Pancreas (tissue), 10 donors: ENCODE measurements at regions not wholly inside any gene's neighbourhood (a gene's known extent, or its start where the extent isn't known, plus 50 kb on each side); places are given as distances from the start of the nearest gene placed in this dataset.
"Not testable (repeated sequence)": the region's sequence is repeated elsewhere in the genome, so short reads cannot be mapped to it uniquely, and the experiment has no call there.

Source experiments
- ATAC-seq, 4 donors: fragments of 200-7000 bp; cut with Tn5 transposase; one replicate each; pipeline versions ENCODE4 v1.8.0 to v1.9.1; 2020; ENCODE audit warnings: mild to moderate bottlenecking in 4 of 4, moderate library complexity in 4 of 4
- DNase-seq, 6 donors: peaks; one replicate each; pipeline ENCODE4 v3.0.0-alpha.2; 2020
- FAIRE-seq: peaks from 2 replicates; lab custom pipeline; 2012; peaks lifted over from hg19 to GRCh38; lab: Jason Lieb, UNC
- H3K27ac ChIP-seq, 4 donors: fragments of 200-600 bp; sonication (generic); 1 replicate in 3 of 4; 2 replicates in 1 of 4; pipeline versions ENCODE4 v1.5.0 to v1.8.0; 2020
- H3K27me3 ChIP-seq, 4 donors: fragments of 200-600 bp; one replicate each; pipeline ENCODE4 v1.8.0; 2021
- H3K36me3 ChIP-seq, 3 donors: fragments of 200-600 bp; sonication (generic) in 1 of 3; one replicate each; pipeline versions ENCODE4 v1.5.0 to v1.8.0; 2020 to 2021
- H3K4me1 ChIP-seq, 3 donors: fragments of 200-600 bp; one replicate each; pipeline ENCODE4 v1.8.0; 2021
- H3K4me3 ChIP-seq, 4 donors: fragments of 200-600 bp; sonication (generic) in 2 of 4; one replicate each; pipeline versions ENCODE4 v1.5.0 to v1.8.0; 2020 to 2021
- H3K9me3 ChIP-seq, 4 donors: fragments of 200-600 bp; one replicate each; pipeline ENCODE4 v1.8.0; 2021
- WGBS, 2 donors: extraction: QIAGEN DNeasy Blood & Tissue Kit; methylation state at CpG; one replicate each; pipeline ENCODE4 v1.1.7; 2013; 5-methylcytosine and 5-hydroxymethylcytosine counted together
- intact Hi-C, 3 donors: fragments of 100-400 bp; cut with DNase I; formaldehyde crosslinking; loops; one replicate each; pipeline versions ENCODE4 v1.11.1 to v1.14.2; 2022
- donor health status: healthy with polysubstance abuse.
- donor health status: DM: no; HTN: no; CAD: no; lungs with moderate emphysema.
- donor health status: DM: no; HTN: no; CAD: no.
- donor health status: control.
- donor health status: control.
- donor health status: Bipolar disorder and iron deficiency.
- donor health status: DM: yes; HTN: yes; CAD: no.
- donor health status: DM: no; HTN: no; CAD: no.
- donor health status: DM: no; HTN: no; CAD: no.
- donor health status: DM: yes; HTN: yes; CAD: no.

- H3K4me3 ChIP-seq, H3K27ac ChIP-seq, intact Hi-C loops, H3K27me3 ChIP-seq, H3K36me3 ChIP-seq, H3K9me3 ChIP-seq, H3K4me1 ChIP-seq, FAIRE-seq, DNase-seq, ATAC-seq: not testable (repeated sequence)
- 14 to 29% methylated on average over 1 of the region's 1 CpG for WGBS, 2 donors
Measured at GRCh38 chr21:13303763-13304162, 305.8 kb upstream of the POTED start.

- H3K27ac ChIP-seq, intact Hi-C loops, H3K36me3 ChIP-seq, H3K9me3 ChIP-seq, H3K4me1 ChIP-seq, DNase-seq, ATAC-seq, FAIRE-seq, H3K27me3 ChIP-seq, H3K4me3 ChIP-seq: not testable (repeated sequence)
- 3 to 8% methylated on average over 1 of the region's 1 CpG for WGBS, 2 donors
Measured at GRCh38 chr21:13304901-13305300, 304.7 kb upstream of the POTED start.

- H3K4me1 ChIP-seq, H3K4me3 ChIP-seq, FAIRE-seq, intact Hi-C loops, H3K27ac ChIP-seq, H3K27me3 ChIP-seq, H3K36me3 ChIP-seq, H3K9me3 ChIP-seq, ATAC-seq: not testable (repeated sequence)
- DNase-seq: peak in 1 of 6 donors; percentile 29
- WGBS, 2 donors: 51 to 61% methylated on average over 5 of the region's 5 CpGs
Measured at GRCh38 chr21:13310120-13310519, 299.5 kb upstream of the POTED start.

- H3K4me3 ChIP-seq, H3K9me3 ChIP-seq, H3K4me1 ChIP-seq, ATAC-seq, intact Hi-C loops, FAIRE-seq, H3K27ac ChIP-seq, H3K36me3 ChIP-seq, H3K27me3 ChIP-seq: not testable (repeated sequence)
- 52 to 62% methylated on average over 7 to 17 of the region's 18 CpGs for WGBS, 2 donors
- peak in 1 of 6 donors; percentile 26 for DNase-seq
Measured at GRCh38 chr21:13310570-13311524, 298.7 kb upstream of the POTED start.

GRCh38 chr21:13318718-13319117 is 290.9 kb upstream of the POTED start:
- H3K9me3 ChIP-seq, H3K4me3 ChIP-seq, FAIRE-seq, ATAC-seq, H3K27ac ChIP-seq, H3K27me3 ChIP-seq, H3K4me1 ChIP-seq, DNase-seq, intact Hi-C loops, H3K36me3 ChIP-seq: not testable (repeated sequence)
- WGBS, 2 donors: 17 to 31% methylated on average over 5 of the region's 5 CpGs

GRCh38 chr21:13321919-13322318 is 287.7 kb upstream of the POTED start:
- DNase-seq, H3K4me1 ChIP-seq, FAIRE-seq, ATAC-seq, H3K27ac ChIP-seq, H3K9me3 ChIP-seq, H3K4me3 ChIP-seq, H3K36me3 ChIP-seq, intact Hi-C loops, H3K27me3 ChIP-seq: not testable (repeated sequence)

- DNase-seq, H3K27ac ChIP-seq, H3K4me3 ChIP-seq, H3K36me3 ChIP-seq, H3K4me1 ChIP-seq, H3K9me3 ChIP-seq, intact Hi-C loops, ATAC-seq, H3K27me3 ChIP-seq: not testable (repeated sequence)
- WGBS, 2 donors: 16 to 20% methylated on average over 3 of the region's 3 CpGs
- peak; percentile 95 for FAIRE-seq
Measured at GRCh38 chr21:13340670-13341234, 268.8 kb upstream of the POTED start.

- intact Hi-C loops, H3K27ac ChIP-seq, H3K9me3 ChIP-seq, FAIRE-seq, H3K36me3 ChIP-seq, DNase-seq, ATAC-seq, H3K4me3 ChIP-seq, H3K4me1 ChIP-seq, H3K27me3 ChIP-seq: not testable (repeated sequence)
- WGBS, 2 donors: 64 to 88% methylated on average over 1 of the region's 1 CpG
Measured at GRCh38 chr21:13351521-13351920, 258.1 kb upstream of the POTED start.

GRCh38 chr21:13360175-13360574 is 249.4 kb upstream of the POTED start:
- H3K4me1 ChIP-seq: not testable (repeated sequence)

More at GRCh38 chr21:13360175-13360574, 249.4 kb upstream of the POTED start:
- ATAC-seq, H3K36me3 ChIP-seq, DNase-seq, intact Hi-C loops, H3K4me3 ChIP-seq, H3K27ac ChIP-seq, FAIRE-seq, H3K9me3 ChIP-seq, H3K27me3 ChIP-seq: not testable (repeated sequence)
- WGBS, 2 donors: 70 to 77% methylated on average over 14 to 17 of the region's 17 CpGs
